Thyroid gland (tissue), 4 donors: ENCODE measurements at regions not wholly inside any gene's neighbourhood (a gene's known extent, or its start where the extent isn't known, plus 50 kb on each side); places are given as distances from the start of the nearest gene placed in this dataset.

Experiments used
- POLR2A ChIP-seq, 2 donors: fragments of 450-650 bp; IDR thresholded peaks; one replicate each; pipeline ENCODE4 v1.6.1; 2017; ENCODE audit warnings: antibody characterized with exemption in 2 of 2, mild to moderate bottlenecking in 2 of 2, moderate library complexity in 1 of 2
- TF ChIP-seq, protein P1 (sequence below), 6 experiments: fragments of 200-600 bp in 3 of 6; fragments of 450-650 bp in 3 of 6; sonication (generic) in 3 of 6; IDR thresholded peaks; one replicate each; pipeline ENCODE4 v1.5.1; 2016 to 2019; ENCODE audit warnings: antibody characterized with exemption in 6 of 6, mild to moderate bottlenecking in 2 of 6, inconsistent platforms in 1 of 6, moderate library complexity in 1 of 6

DNA sequence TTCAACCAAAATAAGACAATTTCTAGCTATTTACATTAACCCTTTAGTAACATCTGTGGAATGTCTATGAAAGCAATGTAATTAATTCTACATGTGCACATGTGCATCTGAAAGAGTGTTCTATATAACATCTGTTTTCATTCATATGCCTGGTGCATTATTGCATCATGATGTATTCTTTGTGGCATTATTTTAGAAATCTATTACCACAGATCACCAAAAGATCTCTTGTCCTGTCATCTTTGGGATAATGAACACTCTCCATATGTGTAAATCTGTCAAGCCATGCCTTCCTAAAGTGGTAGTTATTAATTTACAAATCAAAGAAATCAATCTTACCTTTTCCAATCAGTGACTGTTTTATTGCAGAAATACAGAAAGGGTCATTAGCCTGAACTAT, 86.9 kb downstream of the TRIB2 start:
- no peak for TF ChIP-seq POLR2A (IDR thresholded peaks at IDR 0.05)
- TF ChIP-seq, protein P1, sequence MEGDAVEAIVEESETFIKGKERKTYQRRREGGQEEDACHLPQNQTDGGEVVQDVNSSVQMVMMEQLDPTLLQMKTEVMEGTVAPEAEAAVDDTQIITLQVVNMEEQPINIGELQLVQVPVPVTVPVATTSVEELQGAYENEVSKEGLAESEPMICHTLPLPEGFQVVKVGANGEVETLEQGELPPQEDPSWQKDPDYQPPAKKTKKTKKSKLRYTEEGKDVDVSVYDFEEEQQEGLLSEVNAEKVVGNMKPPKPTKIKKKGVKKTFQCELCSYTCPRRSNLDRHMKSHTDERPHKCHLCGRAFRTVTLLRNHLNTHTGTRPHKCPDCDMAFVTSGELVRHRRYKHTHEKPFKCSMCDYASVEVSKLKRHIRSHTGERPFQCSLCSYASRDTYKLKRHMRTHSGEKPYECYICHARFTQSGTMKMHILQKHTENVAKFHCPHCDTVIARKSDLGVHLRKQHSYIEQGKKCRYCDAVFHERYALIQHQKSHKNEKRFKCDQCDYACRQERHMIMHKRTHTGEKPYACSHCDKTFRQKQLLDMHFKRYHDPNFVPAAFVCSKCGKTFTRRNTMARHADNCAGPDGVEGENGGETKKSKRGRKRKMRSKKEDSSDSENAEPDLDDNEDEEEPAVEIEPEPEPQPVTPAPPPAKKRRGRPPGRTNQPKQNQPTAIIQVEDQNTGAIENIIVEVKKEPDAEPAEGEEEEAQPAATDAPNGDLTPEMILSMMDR (IDR thresholded peaks at IDR 0.05), result no peak
